H9 (cell line): ENCODE measurements at regions not wholly inside any gene's neighbourhood (a gene's known extent, or its start where the extent isn't known, plus 50 kb on each side); places are given as distances from the start of the nearest gene placed in this dataset.

ENCODE experiments used
- DNase-seq: peaks from one replicate; pipeline ENCODE4 v3.0.0-alpha.2; 2017
- H2AFZ ChIP-seq: one replicate; pipeline ENCODE4 v1.6.1; 2013; ENCODE audit warnings: mild to moderate bottlenecking, low read length, control low read depth, moderate library complexity
- H2AK5ac ChIP-seq: 2 replicates; pipeline ENCODE4 v1.6.1; 2013; ENCODE audit warnings: low read length, control low read depth, mixed read lengths; ENCODE audit not compliant: insufficient read length
- H2BK120ac ChIP-seq: one replicate; pipeline ENCODE4 v1.6.1; 2013; ENCODE audit warnings: low read depth, mild to moderate bottlenecking, low read length, control low read depth, inconsistent platforms; ENCODE audit not compliant: poor library complexity, severe bottlenecking
- H2BK12ac ChIP-seq: 2 replicates; pipeline ENCODE4 v1.6.1; 2013; ENCODE audit warnings: low read length, control low read depth, mixed read lengths, low read depth; ENCODE audit not compliant: insufficient read length
- H2BK15ac ChIP-seq: 2 replicates; pipeline ENCODE4 v1.6.1; 2013; ENCODE audit warnings: low read depth, low read length, control low read depth
- H2BK20ac ChIP-seq: one replicate; pipeline ENCODE4 v1.6.1; 2013; ENCODE audit warnings: low read depth, mild to moderate bottlenecking, low read length, control low read depth, inconsistent platforms; ENCODE audit not compliant: poor library complexity, severe bottlenecking
- H2BK5ac ChIP-seq: 2 replicates; pipeline ENCODE4 v1.6.1; 2013; ENCODE audit warnings: low read length, control low read depth, mixed read lengths; ENCODE audit not compliant: insufficient read length
- H3K14ac ChIP-seq: 2 replicates; pipeline ENCODE4 v1.6.1; 2013; ENCODE audit warnings: low read length, control low read depth; ENCODE audit not compliant: insufficient read depth
- H3K18ac ChIP-seq: 2 replicates; pipeline ENCODE4 v1.6.1; 2013; ENCODE audit warnings: low read depth, mild to moderate bottlenecking, mixed read lengths, low read length, control low read depth; ENCODE audit not compliant: insufficient read length
- H3K23ac ChIP-seq: 2 replicates; pipeline ENCODE4 v1.6.1; 2013; ENCODE audit warnings: low read length, control low read depth, mixed read lengths, low read depth; ENCODE audit not compliant: insufficient read length
- H3K23me2 ChIP-seq: 2 replicates; pipeline ENCODE4 v1.6.1; 2013; ENCODE audit warnings: low read depth, mild to moderate bottlenecking, mixed read lengths, low read length, control low read depth; ENCODE audit not compliant: insufficient read length, poor library complexity, severe bottlenecking
- H3K27ac ChIP-seq: 2 replicates; pipeline ENCODE4 v1.5.1; 2013; ENCODE audit warnings: low read length, control low read depth, mixed read lengths, low read depth; ENCODE audit not compliant: insufficient read length
- H3K27me3 ChIP-seq: 2 replicates; pipeline ENCODE4 v1.6.1; 2013; ENCODE audit warnings: low read length, control low read depth, inconsistent platforms; ENCODE audit not compliant: insufficient read depth
- H3K4ac ChIP-seq: 2 replicates; pipeline ENCODE4 v1.6.1; 2013; ENCODE audit warnings: low read depth, mild to moderate bottlenecking, control low read depth, inconsistent platforms, low read length, moderate library complexity
- H3K4me1 ChIP-seq: 2 replicates; pipeline ENCODE4 v1.6.1; 2013; ENCODE audit warnings: low read length, control low read depth, inconsistent platforms; ENCODE audit not compliant: insufficient read depth
- H3K4me2 ChIP-seq: 2 replicates; pipeline ENCODE4 v1.6.1; 2013; ENCODE audit warnings: low read length, control low read depth, mixed read lengths; ENCODE audit not compliant: insufficient read length, insufficient read depth
- H3K56ac ChIP-seq: 2 replicates; pipeline ENCODE4 v1.6.1; 2013; ENCODE audit warnings: low read depth, mild to moderate bottlenecking, mixed read lengths, low read length, control low read depth; ENCODE audit not compliant: insufficient read length
- H3K79me1 ChIP-seq: 2 replicates; pipeline ENCODE4 v1.6.1; 2013; ENCODE audit warnings: low read depth, mild to moderate bottlenecking, moderate library complexity, low read length, control low read depth, inconsistent platforms; ENCODE audit not compliant: insufficient read depth, poor library complexity, severe bottlenecking
- H3K79me2 ChIP-seq: 2 replicates; pipeline ENCODE4 v1.6.1; 2013; ENCODE audit warnings: low read length, control low read depth, inconsistent platforms; ENCODE audit not compliant: insufficient read depth
- H3K9ac ChIP-seq: 2 replicates; pipeline ENCODE4 v1.6.1; 2013; ENCODE audit warnings: low read length, control low read depth, mixed read lengths; ENCODE audit not compliant: insufficient read length; ENCODE audit errors: extremely low read depth
- H3K9me3 ChIP-seq: one replicate; pipeline ENCODE4 v1.6.1; 2013; ENCODE audit warnings: low read depth, low read length, inconsistent platforms; ENCODE audit not compliant: control insufficient read depth
- H3T11ph ChIP-seq: one replicate; pipeline ENCODE4 v1.6.1; 2013; ENCODE audit warnings: mild to moderate bottlenecking, low read length, control low read depth, inconsistent platforms
- H4K20me1 ChIP-seq: one replicate; pipeline ENCODE4 v1.6.1; 2013; ENCODE audit not compliant: control insufficient read depth, insufficient read length, insufficient read depth
- H4K5ac ChIP-seq: 2 replicates; pipeline ENCODE4 v1.6.1; 2013; ENCODE audit warnings: low read depth, mild to moderate bottlenecking, mixed read lengths, low read length, control low read depth; ENCODE audit not compliant: insufficient read length
- H4K8ac ChIP-seq: replicated peaks from 2 replicates; pipeline ENCODE4 v1.6.1; 2013; ENCODE audit warnings: low read length, control low read depth, mixed read lengths, low read depth; ENCODE audit not compliant: insufficient read length
- H4K91ac ChIP-seq: 2 replicates; pipeline ENCODE4 v1.6.1; 2013; ENCODE audit warnings: low read depth, mild to moderate bottlenecking, moderate library complexity, mixed read lengths, low read length, control low read depth; ENCODE audit not compliant: insufficient read length
- H3K27ac Mint-ChIP-seq, 3 experiments: 2 replicates in 2 of 3; 3 replicates in 1 of 3; pipeline ENCODE4 v1.8.0; 2020 to 2021; ENCODE audit warnings: mixed read lengths in 3 of 3, mild to moderate bottlenecking in 1 of 3, moderate library complexity in 1 of 3
- H3K27me3 Mint-ChIP-seq: 2 replicates; pipeline ENCODE4 v1.8.0; 2021; ENCODE audit warnings: low read depth, mild to moderate bottlenecking, moderate library complexity, mixed read lengths
- H3K36me3 Mint-ChIP-seq, 3 experiments: 2 replicates in 2 of 3; 3 replicates in 1 of 3; pipeline ENCODE4 v1.8.0; 2020 to 2021; ENCODE audit warnings: low read depth in 3 of 3, mixed read lengths in 3 of 3; ENCODE audit not compliant: insufficient read depth in 1 of 3
- H3K4me1 Mint-ChIP-seq, 2 experiments: 2 replicates each; pipeline ENCODE4 v1.8.0; 2020; ENCODE audit warnings: mixed read lengths in 2 of 2
- H3K4me3 Mint-ChIP-seq, 2 experiments: 2 replicates in 1 of 2; 3 replicates in 1 of 2; pipeline ENCODE4 v1.8.0; 2020 to 2021; ENCODE audit warnings: mild to moderate bottlenecking in 2 of 2, mixed read lengths in 2 of 2, moderate library complexity in 1 of 2
- H3K9me3 Mint-ChIP-seq, 2 experiments: 2 replicates in 1 of 2; 3 replicates in 1 of 2; pipeline ENCODE4 v1.8.0; 2020; ENCODE audit warnings: mild to moderate bottlenecking in 2 of 2, mixed read lengths in 2 of 2, moderate library complexity in 1 of 2
- CTCF ChIP-seq: fragments of 200-600 bp; sonication (generic); conservative IDR thresholded peaks from 3 replicates; pipeline ENCODE4 v1.8.0; 2021; ENCODE audit warnings: antibody characterized with exemption, mild to moderate bottlenecking
- WGBS: extraction: QIAGEN DNeasy Blood & Tissue Kit; methylation state at CpG from one replicate; pipeline ENCODE4 v1.1.7; 2013; ENCODE audit warnings: missing lambda C conversion rate, low lambda C conversion rate, mixed read lengths; ENCODE audit not compliant: insufficient read length; ENCODE audit errors: extremely low coverage; 5-methylcytosine and 5-hydroxymethylcytosine counted together

- no peak for TF ChIP-seq CTCF
- Histone ChIP-seq H2BK120ac (no peak overlapping the region), H2BK5ac (no peak overlapping the region), H3K56ac (no peak overlapping the region), H2AFZ (no peak overlapping the region), H3K23ac (no peak overlapping the region), H2BK15ac (no peak overlapping the region), H3K27me3 (no peaks in the 10 kb centered on the region), H3K9ac (no peak overlapping the region), H3K14ac (no peak overlapping the region), H3K4ac (no peak overlapping the region), H3K18ac (no peak overlapping the region), H4K8ac (peak overlapping the region; percentile 43), H3K27ac (no peak overlapping the region), H3T11ph (no peak overlapping the region), H2BK20ac (no peak overlapping the region), H3K23me2 (no peaks in the 10 kb centered on the region), H4K20me1 (no peaks in the 10 kb centered on the region), H3K79me2 (no peaks in the 10 kb centered on the region), H3K4me1 (no peaks in the 10 kb centered on the region), H2AK5ac (no peak overlapping the region), H2BK12ac (no peak overlapping the region), H3K9me3 (no peaks in the 10 kb centered on the region), H4K5ac (no peak overlapping the region), H4K91ac (no peak overlapping the region), H3K79me1 (no peaks in the 10 kb centered on the region), H3K4me2 (no peak overlapping the region)
- no peaks in the 10 kb centered on the region for H3K4me1 Mint-ChIP-seq
- no peaks in the 10 kb centered on the region for H3K36me3 Mint-ChIP-seq
- H3K27me3 Mint-ChIP-seq, result no peaks in the 10 kb centered on the region
- H3K4me3 Mint-ChIP-seq, result no peak overlapping the region
- no peak for DNase-seq
- WGBS, result no CpG with 5 or more reads among the region's 7 CpGs
- H3K27ac Mint-ChIP-seq, result no peak overlapping the region
- H3K9me3 Mint-ChIP-seq, result peaks cover 0 to 4% of the 10 kb centered on the region in 2 experiments; a peak in 2 of 5 replicates
Observed at GRCh38 chr3:106431721-106432120, 562.9 kb upstream of the CBLB start.
